ENCODE measurements at regions not wholly inside any gene's neighbourhood (a gene's known extent, or its start where the extent isn't known, plus 50 kb on each side); places are given as distances from the start of the nearest gene placed in this dataset.

DNA sequence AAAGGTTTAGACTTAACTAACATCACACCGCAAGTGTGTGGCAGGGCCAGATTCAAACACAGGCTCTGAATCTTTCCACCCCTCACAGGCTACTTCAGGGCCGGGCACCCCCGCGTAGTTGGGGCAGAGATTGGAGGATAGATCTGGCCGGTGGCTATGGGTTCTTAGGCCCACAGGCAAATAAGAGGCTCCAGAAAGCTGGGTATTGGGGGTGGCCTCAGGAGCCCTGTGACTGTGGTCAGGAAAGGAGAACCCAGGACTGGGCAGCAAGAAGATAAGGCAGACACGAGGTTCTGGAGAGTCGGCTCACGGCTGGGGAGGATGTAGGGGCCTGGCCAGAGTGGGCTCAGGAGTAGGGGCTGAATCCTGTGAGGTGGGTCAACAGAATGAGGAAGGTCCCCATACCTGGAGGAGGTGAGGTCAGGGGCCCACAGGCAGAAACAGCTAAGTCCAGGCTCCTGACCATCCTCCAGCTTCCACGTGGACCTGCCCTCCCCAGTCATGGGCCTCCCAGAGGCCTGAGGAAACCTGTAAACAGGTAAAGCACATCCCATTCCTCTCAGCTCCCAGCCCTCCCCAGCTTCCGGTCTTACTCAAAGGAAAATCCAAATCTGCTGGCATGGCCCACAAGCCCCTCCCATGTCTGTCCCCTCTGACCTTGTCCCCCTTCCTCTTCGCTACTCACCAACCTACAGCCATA lies 306.2 kb downstream of the MATN1 start:
- no peak for DNase-seq

DNA sequence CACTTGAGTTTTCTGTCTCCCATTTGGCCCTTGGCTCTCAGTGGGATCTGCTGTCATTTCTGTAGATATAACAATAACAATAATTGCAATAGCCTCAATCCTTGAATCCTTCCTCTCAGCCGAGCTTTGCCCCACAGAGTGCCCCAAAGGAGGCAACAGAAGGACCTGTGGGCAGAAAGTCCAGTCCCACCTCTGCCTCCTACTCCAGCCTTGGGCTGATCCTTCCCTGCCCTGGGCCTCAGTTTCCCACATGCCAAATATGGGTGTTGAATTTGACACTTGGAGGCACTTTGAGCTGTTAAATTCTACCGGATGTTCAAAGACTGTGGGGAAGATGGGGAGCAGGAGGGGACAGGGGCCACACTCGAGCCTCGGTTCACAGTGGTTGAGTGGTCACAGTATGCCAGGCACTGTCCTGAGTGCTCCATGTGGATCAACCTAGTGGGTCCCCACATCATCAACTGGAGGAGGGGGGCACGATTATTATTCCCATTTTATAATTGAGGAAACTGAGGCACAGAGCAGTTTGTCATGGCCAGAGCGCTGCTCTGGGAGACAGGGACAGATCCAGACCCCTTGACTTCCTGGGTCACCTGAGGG lies 307.1 kb downstream of the MATN1 start:
- DNase-seq = no peak

DNA sequence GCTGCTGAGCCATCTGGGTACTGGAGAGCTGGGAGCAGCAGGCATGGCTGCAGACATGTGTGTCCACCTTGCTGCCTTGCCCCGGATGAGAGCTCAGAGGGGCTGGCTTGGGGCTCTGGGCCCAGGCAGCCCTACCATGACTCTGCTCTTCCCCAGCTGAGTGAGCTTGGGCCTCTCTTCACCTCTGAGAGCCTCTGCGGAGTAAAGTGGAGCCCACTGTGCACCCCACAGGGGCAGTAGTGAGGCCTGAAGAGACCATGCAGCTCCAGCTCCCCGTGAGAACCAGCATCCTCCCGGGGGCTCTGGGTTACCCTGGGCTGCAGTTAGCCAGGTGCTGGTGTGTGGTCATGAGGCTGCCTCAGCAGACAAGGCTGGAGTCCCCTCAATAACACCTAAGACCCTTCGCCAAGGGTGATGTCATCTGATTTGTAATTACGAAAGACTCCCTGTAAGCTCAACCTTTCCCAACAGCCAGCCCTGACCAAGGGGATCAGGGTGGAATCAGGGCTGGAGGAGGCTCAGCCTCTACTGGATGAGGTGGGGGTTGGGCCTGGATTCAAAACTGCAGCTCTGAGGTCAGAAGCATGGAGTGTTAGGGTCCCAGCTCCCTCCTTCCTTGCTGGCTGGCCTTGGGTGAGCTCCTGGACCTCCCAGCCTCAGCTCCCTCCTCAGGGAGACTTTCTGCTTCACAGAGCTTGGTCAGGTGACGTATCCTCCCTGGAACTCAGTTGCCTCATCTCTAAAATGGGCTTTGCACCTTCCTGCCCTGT lies 308.0 kb downstream of the MATN1 start:
- DNase-seq = no peak

DNA sequence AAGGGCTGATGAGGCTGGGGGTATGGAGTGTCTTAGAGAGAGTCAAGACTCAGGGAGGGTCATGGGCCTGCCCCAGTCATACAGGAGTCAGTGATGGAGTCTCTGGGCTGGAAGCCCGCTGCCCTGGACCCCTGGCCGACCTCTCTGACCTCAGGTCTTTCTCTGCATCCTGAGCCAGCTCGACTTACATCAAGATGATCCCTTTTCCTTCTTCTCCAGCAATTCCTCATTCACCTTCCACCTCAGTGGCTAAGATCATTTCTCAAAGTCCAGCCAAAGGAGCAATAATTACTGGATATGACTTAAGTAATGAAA lies 308.6 kb downstream of the MATN1 start:
- no peak for DNase-seq

DNA sequence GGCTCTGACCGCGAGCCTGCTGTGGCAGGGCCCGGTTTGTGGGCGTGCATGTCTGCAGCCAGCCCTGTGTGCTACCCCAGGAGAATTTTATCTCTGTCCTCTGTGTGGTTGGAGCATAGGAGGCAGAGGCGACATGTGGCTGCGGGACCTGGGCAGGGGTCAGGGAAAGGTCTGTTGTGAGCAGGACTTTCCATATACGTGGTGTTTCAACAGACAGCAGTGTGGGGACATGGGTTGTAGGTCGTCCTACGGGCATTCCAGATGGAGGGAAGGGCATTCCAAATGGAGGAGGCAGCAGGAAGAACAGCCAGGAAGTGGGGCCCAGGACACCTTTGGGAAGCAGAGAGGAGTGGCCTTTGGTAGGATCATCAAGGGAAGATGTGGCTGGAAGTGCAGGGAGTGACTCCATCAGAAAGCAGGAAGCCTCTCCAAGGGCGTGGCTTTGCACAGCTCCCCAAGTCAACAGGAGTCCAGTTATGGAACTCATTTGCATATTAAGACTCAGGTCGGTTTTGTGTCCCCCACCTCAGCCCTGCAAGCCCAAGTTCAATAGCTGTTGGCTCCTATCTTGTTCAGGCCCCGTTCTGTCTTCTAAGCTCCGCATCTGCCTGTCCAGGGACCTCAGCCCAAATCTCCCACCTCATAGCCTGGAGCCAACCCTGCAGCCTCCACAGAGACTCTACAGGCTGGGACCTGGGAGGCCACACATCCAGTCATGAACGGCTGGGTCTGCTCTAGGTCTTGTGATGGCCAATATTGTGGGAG lies 309.1 kb downstream of the MATN1 start:
- DNase-seq = no peak

DNA sequence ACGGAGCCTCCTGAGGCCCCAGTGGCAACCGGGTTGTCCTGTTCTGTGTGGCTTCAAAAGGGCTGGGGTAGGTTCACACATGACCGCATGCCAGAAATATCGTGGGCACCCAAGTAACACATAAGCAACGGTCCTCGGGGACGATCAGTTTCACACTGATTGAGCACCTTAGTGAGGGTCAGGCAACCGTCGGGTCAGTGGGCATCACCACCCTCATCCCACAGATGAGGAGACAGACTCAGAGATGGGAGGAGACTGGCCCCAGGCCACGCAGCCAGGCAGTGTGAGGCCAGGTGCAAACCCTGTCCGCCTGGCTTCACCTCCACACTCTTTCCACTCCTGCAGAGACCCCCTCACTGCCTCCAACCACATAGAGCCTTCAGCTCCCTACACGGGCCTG lies 309.8 kb downstream of the MATN1 start:
- DNase-seq = no peak

DNA sequence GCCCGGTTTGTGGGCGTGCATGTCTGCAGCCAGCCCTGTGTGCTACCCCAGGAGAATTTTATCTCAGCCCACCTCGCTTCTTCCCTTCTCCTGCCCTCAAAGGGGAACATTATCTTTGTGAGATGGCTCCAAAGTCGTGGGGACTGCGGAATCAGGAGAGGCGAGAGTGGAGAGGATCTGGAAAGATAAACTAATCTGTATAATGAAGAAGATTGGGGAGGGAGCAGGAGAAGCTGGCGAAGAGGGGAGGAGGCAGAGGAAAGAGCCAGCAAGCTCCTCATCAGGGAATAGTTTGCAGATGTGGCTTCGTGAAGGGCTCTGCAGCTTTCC lies 310.3 kb downstream of the MATN1 start:
- DNase-seq = no peak

DNA sequence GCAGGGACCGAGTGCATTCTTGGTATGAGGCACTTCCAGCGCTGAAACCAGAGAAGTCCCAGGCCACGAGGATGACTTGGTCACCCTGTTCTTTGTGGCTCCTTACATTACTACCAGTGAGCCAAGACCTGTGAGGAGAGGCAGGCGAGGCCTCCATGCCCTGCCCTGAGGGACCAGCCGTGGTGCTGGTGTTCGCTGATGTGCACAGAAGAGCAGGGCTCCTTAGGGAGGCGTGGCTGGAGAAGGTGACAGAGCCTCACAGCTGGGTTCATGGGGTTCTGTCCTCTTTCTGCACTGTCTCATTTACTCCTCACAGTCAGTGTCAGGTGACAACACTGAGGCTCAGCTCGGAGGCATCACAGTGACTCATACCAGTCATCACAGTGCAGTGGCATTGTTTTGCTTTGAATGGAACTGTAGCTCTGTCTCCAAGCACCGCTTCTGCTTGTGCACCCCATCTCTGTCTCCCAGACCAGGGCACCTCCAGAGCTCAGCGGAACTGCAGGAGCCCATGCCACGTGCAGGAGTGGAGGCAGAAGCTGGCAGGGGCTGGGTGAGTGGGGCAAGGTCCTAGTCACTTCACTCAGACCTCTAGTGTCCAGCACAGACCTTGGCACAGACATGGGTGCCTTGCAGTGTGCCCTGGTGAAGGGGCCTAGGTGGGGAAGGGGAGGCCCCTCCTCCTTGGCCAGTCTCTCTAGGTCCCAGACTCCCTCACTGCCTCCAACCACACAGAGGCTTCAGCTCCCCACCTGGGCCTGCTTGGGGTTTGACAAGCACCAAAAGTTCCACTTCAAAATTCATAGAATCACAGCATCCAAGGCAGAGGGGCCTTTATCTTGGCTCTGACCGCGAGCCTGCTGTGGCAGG lies 310.9 kb downstream of the MATN1 start:
- no peak for DNase-seq

DNA sequence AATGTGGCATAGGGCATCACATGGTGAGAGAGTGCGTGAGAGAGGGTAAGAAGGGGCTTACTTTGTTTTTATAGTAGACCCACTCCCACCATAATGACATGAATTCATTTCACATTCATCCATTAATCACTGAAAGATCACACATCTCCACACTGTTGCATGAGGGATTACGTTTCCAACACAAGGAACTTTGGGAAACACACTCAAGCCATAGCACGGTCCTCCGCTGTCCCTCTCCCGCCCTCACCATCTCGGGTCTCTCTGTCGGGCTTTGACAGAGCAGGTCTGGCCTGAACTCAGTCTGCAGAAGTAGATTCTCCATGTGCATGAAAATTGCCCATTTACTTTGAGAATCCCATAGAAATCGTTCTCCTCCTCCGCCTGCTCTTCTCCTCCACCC lies 312.2 kb downstream of the MATN1 start:
- DNase-seq = no peak

DNA sequence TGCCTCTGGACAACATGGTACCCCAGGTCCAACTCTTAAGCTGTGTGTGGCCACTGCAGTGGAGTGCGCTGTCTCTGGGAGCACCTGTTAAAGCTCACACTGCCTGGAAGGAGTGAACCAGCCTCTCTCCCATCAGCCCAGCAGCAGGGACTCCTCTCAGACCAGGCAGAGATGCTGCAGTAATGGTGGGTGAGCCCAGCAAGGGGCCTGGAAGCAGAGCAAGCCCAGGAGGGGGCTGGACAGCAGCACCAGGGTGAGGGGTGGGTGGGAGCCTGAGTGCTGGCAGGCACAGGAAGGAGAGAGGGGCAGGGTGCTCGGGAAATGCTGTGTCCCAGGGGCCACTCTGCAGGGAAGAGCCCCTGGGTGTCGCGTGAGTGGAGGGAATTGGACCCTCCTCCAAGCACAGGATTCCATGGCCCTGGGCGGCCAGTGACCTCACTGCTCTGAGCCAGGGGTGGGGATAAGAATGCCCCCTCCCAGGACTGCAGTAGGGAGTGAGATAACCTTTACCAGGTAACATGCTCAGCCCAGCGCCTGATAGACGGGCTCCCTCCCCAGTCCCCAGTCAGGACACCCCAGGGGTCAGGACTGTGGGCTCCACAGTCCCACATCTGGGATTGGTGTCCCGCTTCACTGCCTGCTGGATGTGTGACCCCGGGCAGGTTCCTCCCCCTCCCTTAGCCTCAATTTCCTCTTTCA lies 313.1 kb downstream of the MATN1 start:
- DNase-seq = no peak

DNA sequence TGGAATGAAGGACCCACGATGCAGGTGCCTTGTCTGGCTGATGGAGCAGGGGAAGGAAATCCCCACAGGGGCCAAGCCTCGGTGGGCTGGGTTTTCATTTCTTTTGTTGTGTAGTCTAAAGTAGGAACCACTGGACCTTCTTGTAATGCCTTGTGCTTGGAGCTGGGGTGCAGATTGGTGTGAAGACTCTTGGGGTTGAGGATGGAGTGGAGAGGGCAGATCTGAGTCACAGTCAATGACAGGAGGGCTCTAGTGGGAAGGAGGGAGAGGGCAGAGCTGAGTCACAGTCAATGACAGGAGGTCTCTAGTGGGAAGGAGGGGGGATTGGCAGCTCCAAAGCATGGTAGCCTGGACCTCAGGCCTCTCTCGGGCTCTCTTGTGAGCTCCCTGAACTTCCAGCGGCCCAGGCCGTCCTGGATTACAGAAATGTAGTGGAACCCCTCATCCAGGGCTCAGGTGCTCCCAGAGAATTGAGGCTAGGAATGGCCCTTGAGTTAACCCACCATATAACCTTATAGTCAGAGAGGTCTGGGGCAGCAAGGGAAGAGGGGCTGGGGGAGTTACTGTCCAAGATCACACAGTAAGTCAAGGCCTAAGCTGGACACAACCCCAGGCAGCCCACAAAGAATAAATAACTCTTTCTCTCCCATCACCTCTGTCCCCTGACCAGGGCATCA lies 313.8 kb downstream of the MATN1 start:
- DNase-seq = no peak

DNA sequence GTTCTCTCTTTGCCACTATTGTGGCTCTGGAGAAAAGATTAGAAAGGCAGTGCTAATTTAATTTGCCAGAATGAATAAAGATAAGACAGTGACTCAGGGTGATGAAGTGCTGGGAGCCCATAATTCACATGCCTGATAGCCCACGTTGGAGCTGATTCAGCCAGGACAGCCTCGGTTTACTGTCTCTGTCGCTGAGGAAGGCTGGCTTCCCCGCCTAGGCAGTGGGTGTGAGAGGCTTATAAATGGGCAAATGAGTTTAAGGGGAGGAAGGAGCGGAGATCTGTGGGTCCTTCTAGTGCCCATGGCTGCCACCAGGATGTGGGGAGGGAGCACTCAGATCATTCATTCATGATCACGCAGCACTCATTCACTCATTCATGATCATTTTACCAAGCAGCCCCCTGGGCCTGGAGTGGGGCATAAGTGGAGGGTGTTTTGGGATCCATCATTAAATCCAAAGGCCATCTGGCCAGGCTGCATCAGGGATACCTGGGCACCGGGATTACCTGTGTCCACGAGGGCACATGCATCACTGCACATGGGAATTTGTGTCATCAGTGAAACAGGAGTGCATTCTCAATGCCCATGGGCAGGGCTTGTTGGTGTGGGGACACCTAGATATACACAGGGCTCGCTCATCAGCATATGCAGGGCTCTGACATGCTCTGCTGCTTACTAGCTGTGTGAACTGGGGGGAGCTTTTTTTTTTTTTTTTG lies 315.4 kb downstream of the MATN1 start:
- DNase-seq = no peak

DNA sequence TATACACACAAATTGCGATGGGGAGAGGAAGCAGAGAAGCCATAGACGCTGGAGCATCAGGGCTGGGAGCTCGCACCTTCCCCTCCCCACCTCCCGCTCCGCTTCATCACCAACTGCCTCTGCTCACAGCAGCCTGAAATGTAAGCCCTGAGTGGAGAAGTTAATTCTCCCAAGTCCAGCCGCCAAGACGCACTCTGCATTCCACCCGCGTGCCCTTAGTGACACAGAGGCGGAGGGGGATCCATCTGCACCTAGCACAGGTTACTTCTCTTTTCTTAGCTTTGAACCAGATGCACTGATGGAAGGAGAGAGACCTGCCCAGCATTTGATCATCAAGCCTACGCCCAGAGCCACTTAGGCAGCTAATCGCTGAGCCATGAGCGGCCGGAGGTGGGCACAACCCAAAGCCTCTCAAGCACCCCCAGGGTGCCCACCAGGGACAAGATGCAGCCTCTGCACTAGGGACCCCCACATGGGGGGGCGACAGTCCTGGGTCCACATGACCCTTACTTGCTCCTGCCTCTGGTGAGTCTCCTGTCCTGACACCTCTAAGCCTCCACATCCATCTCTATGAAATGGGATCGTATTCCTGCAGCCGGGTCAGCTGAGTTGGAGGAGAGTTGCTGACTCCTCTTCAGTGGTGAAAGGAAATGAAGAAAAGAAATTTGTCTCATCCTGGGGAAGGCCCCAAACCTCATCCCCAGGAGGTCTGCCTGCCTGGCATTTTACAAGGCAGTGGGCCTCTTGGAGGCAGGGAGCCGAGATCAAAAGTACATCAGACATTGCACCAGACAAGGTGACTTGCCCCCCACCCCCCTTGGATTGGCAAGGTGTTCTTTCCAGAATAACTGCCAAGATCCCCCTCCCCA lies 316.2 kb downstream of the MATN1 start:
- no peak for DNase-seq

DNA sequence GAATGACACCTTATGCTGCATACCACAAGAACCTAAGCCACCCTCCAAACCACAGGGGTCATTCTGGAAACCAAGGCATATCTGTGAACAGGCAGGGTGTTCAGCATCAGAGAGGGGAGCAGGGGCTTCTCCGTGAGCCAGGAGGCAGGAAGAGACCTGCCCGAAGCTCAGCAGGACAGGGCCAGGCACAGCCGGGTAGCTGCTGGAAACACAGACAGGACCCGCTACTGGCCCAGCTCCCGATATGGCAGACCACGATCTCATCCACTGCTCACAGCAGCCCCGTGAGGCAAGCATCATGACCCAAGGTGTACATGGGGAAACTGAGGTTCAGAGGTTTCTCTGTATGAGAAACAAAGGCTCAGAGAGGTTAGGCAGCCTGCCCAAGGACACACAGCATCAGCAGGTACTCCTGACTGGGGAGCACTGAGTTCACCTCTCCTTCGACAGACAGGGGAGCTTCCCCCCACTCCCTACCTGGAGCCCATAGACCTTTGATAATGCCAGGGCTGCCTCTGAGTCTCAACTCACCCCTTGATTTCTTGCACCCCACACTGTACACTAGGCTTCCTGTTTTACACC lies 317.7 kb downstream of the MATN1 start:
- DNase-seq = no peak

DNA sequence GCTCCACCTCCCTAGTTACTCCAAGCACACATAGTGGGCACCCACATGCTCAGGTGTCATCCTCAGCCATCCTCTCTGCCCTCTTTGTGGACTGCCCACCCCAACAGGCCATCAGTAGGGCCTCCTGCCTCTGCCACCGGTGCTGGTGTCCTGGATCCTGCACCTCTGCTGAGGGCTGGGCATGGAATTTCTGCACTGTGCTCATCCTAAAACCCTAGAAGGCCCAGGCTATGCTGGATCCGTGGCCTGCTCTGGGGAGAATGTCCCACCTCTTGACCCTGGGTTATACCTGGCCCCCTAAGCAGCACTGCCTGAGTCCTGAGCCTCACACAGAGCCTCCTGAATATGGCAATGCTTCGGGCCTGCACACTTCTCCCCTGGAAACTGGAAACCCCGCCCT lies 318.3 kb downstream of the MATN1 start:
- DNase-seq = no peak

DNA sequence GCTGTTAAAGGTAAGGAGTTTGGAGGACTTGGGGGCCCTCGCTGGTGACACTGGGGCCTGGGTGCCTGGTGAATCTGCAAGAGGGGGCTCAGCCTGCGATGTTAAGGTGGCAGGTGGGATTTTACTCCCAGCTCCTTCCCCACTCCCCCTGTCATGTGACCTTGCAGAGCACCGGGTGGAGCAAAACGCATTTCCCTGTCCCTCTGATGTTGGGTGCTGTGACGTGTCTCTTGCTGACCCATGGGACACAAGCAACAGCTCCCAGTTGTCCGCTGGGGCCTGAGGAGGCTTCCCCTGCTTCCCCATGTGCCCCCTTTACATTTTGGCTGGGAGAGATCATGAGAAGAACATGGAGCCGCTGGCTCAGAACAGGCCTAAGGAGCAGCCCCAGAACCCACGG lies 319.0 kb downstream of the MATN1 start:
- no peak for DNase-seq

DNA sequence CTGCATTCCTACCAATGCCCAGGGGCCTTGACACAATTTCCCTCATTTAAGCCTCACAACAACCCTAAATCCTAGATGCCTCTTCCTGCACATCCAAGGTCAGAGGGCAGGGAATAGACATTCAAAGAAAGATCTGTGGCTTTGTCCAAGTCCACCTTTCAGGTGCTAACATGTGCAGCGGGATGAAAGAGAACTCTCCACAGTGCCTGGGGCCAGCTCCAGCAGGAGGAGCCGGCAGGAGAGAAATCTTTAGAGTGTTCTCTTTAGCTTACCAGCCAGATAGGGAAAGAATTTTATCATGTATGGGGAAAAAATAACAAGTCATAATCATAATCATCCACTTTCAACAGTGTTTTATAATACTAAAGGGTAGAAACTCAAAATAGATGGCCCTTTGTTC lies 319.7 kb downstream of the MATN1 start:
- DNase-seq = no peak

DNA sequence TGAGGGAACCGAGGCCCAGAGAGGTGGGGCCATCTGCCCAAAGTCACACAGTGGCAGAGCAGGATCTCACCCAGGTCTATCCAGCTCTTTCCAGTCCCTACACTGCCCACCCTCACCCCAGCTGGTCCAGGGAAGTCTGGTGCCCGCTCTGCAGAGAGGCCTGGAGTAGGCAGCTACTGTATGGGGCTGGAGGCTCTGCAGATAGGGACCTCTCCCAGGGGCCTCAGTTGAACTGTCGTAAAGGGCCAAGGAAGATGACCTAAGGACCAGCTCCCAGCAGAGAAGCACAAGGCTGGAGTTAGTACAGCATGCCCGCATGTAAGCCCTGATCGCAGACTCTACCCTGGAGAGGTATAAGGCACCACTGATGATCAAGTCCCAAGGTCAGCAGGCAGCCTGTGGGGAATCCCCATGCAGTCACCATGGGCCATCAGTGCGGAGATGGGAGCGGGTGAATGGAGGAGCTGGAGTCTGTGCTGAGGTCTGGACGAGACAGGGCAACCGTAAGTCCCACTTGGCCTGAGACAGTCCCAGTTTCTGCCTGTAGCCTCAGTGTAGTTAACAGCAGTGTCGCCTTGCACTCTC lies 320.2 kb downstream of the MATN1 start:
- DNase-seq = no peak

DNA sequence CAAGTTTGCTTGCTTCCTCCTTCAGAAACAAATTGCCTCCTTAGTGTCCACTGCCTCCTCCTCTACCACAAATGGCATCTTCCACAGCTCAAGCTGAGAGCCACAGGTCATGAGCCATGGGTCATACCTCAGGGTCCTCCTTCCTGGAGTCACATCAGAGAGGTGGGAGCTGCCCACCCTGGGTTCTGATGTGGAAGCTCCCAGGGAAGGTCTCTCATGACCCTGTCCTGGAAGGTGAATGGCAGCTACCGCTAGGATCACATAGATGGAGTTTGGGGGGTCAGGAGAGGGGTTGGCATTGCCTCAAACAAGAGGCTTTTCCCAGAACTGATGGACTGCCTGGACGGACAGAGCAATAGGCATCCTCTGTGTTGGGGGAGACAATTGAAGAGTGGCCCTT lies 321.4 kb downstream of the MATN1 start:
- no peak for DNase-seq

Measured in CD4-positive, alpha-beta T cell treated with Interleukin-1 beta for 1 hour (primary cell).